D721Med (cell line): ENCODE measurements at regions not wholly inside any gene's neighbourhood (a gene's known extent, or its start where the extent isn't known, plus 50 kb on each side); places are given as distances from the start of the nearest gene placed in this dataset.

Source experiments
- DNase-seq: peaks from one replicate; pipeline ENCODE4 v3.0.0; 2011; ENCODE audit warnings: low spot score; ENCODE audit not compliant: insufficient read length
- FAIRE-seq: peaks from 2 replicates; lab custom pipeline; 2011; peaks lifted over from hg19 to GRCh38; lab: Jason Lieb, UNC
- CTCF ChIP-seq: IDR thresholded peaks from 2 replicates; pipeline ENCODE4 v1.5.1; 2012; ENCODE audit warnings: mild to moderate bottlenecking, control low read depth; ENCODE audit not compliant: insufficient read depth; ENCODE audit errors: missing control alignments

- DNase-seq: no peak
- TF ChIP-seq CTCF: no peak
- FAIRE-seq: no peak
Observed at GRCh38 chr9:1319436-1319835, 269.3 kb downstream of the DMRT2 start.

- no peak for FAIRE-seq
- TF ChIP-seq CTCF: no peak
- no peak for DNase-seq
Observed at GRCh38 chr9:1320051-1320557, 269.9 kb downstream of the DMRT2 start.

GRCh38 chr9:1320607-1321195 lies 270.5 kb downstream of the DMRT2 start:
- FAIRE-seq (no peak), DNase-seq (no peak)
- TF ChIP-seq CTCF: no peak

GRCh38 chr9:1327467-1327866 lies 277.3 kb downstream of the DMRT2 start:
- no peak for DNase-seq
- TF ChIP-seq CTCF: no peak
- no peak for FAIRE-seq

- FAIRE-seq (no peak), DNase-seq (no peak)
- TF ChIP-seq CTCF: no peak
Observed at GRCh38 chr9:1328341-1328740, 278.2 kb downstream of the DMRT2 start.

- DNase-seq: no peak
- no peak for TF ChIP-seq CTCF
- FAIRE-seq: no peak
Observed at GRCh38 chr9:1331546-1332038, 281.4 kb downstream of the DMRT2 start.

GRCh38 chr9:1332156-1332555 lies 282.0 kb downstream of the DMRT2 start:
- FAIRE-seq: no peak
- TF ChIP-seq CTCF: no peak
- DNase-seq: no peak
